ENCODE measurements at regions not wholly inside any gene's neighbourhood (a gene's known extent, or its start where the extent isn't known, plus 50 kb on each side); places are given as distances from the start of the nearest gene placed in this dataset.

GRCh38 chr5:40150896-40151295 lies 528.8 kb upstream of the PTGER4 start:
- TF ChIP-seq CTCF (IDR thresholded peaks at IDR 0.05) (no peak), POLR2A (IDR thresholded peaks at IDR 0.05) (no peak), POLR2AphosphoS5 (IDR thresholded peaks at IDR 0.05) (no peak)

Measured in transverse colon (tissue), 4 donors.